Nephron progenitor cell (in vitro differentiated cells): ENCODE measurements at regions not wholly inside any gene's neighbourhood (a gene's known extent, or its start where the extent isn't known, plus 50 kb on each side); places are given as distances from the start of the nearest gene placed in this dataset.
A peak's percentile ranks its signal among the peaks of the same experiment; 100 is the strongest.

Experiments
- DNase-seq: peaks from one replicate; pipeline ENCODE4 v3.0.0; 2021
- H3K27ac Mint-ChIP-seq: 2 replicates; pipeline ENCODE4 v1.8.0; 2021; ENCODE audit warnings: mild to moderate bottlenecking, moderate library complexity, mixed read lengths
- H3K27me3 Mint-ChIP-seq: 2 replicates; pipeline ENCODE4 v1.8.0; 2021; ENCODE audit warnings: mild to moderate bottlenecking, low read depth, mixed read lengths; ENCODE audit not compliant: poor library complexity
- H3K36me3 Mint-ChIP-seq: 2 replicates; pipeline ENCODE4 v1.8.0; 2021; ENCODE audit warnings: low read depth, mixed read lengths
- H3K4me1 Mint-ChIP-seq: 2 replicates; pipeline ENCODE4 v1.8.0; 2021; ENCODE audit warnings: mixed read lengths
- H3K4me3 Mint-ChIP-seq: 2 replicates; pipeline ENCODE4 v1.8.0; 2021; ENCODE audit warnings: mild to moderate bottlenecking, moderate library complexity, mixed read lengths
- H3K9me3 Mint-ChIP-seq: 2 replicates; pipeline ENCODE4 v1.8.0; 2021; ENCODE audit warnings: mild to moderate bottlenecking, moderate library complexity, mixed read lengths
- CTCF ChIP-seq: fragments of 200-600 bp; sonication (generic); IDR thresholded peaks from 2 replicates; pipeline ENCODE4 v1.5.0; 2021; ENCODE audit warnings: antibody characterized with exemption

DNA sequence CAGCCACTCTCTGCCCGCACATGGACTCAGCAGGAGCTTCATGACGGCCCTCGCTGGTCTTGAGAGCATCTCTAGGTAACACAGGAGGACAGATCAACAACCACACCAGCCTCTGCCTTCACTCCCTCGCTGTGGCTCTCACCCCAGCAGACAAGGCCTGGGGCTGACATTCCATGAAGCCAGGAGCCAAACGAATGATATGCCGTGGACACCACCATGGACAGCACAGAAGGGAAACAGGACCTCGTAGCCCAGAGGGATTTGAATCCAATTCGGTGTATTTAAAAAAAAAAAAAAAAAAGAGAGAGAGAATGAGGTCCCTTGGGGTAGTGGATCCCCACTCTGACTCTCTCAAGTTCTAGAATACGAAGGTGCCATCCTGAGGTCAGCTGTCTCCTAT lies 385.5 kb downstream of the SHANK2 start:
- DNase-seq = no peak
- Mint-ChIP-seq H3K4me3 (no peak overlapping the region), H3K27ac (no peak overlapping the region), H3K9me3 (no peaks in the 10 kb centered on the region), H3K36me3 (no peaks in the 10 kb centered on the region), H3K4me1 (peaks cover 16% of the 10 kb centered on the region), H3K27me3 (peaks cover 4% of the 10 kb centered on the region)
- no peak for TF ChIP-seq CTCF

DNA sequence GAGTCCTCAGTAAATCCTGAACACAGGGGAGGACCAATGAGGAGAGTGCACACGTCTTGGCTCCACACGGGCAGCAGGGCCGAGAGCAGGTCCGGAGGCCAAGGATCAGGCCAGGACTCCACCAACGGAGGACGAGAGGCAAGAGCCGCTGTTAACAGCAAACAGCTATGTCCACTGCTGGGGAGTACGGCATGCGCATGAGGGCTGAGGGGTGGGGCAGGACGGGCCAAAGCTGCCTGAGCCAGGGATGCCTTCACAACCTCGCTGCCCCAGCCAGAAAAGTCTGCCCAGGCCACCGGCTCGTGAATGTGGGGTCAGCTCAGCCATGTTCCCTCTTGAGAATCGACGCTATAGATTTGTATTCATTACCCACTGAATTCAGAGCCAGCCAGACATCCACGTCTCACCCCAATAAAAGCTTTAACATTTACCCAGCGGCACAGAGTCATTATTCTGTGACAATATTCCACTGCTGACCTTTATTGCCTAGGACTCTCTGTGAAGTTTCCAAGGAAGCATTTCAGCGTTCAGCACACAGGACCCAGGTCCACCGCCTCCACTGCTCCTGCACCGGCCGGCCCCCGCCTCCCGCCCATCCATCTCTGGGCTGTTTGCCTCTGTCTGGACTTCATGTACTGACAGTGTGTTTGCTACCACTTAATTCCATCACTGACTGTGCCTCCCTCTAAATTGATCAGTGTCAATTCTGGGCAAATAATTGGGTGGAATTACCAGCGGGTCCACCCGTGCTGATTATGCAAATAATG lies 384.9 kb downstream of the SHANK2 start:
- H3K36me3 Mint-ChIP-seq = no peaks in the 10 kb centered on the region
- no peaks in the 10 kb centered on the region for H3K9me3 Mint-ChIP-seq
- H3K4me3 Mint-ChIP-seq = no peak overlapping the region
- H3K27me3 Mint-ChIP-seq = peaks cover 8% of the 10 kb centered on the region
- no peak for DNase-seq
- no peak for TF ChIP-seq CTCF
- H3K4me1 Mint-ChIP-seq = peaks cover 16% of the 10 kb centered on the region
- peak overlapping the region; percentile 36 for H3K27ac Mint-ChIP-seq

GRCh38 chr11:70868341-70868885 lies 384.0 kb downstream of the SHANK2 start:
- H3K27ac Mint-ChIP-seq = no peak overlapping the region

DNA sequence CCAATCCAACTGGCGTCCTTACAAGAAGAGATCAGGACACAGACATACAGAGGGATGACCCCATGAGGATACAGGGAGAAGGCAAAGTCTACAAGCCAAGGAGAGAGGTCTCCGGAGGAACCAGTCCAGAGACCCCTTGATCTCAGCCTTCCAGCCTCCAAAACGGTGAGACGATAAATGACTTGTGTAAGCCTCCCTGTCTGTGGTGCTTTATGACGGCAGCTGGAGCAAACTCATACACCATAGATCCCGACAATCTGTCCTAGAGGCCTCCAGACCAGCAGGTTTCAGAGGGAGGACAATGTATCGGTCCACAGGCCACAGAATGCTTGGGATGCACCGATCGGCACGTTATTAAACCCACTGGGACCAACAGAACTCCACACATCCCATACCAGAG lies 383.3 kb downstream of the SHANK2 start:
- Mint-ChIP-seq H3K4me3 (no peak overlapping the region), H3K27ac (no peak overlapping the region), H3K27me3 (peaks cover 19% of the 10 kb centered on the region), H3K9me3 (no peaks in the 10 kb centered on the region), H3K36me3 (no peaks in the 10 kb centered on the region), H3K4me1 (peaks cover 29% of the 10 kb centered on the region)
- DNase-seq = no peak
- TF ChIP-seq CTCF = no peak

More at GRCh38 chr11:70868341-70868885, 384.0 kb downstream of the SHANK2 start:
- Mint-ChIP-seq H3K4me1 (peaks cover 23% of the 10 kb centered on the region), H3K4me3 (no peak overlapping the region), H3K36me3 (no peaks in the 10 kb centered on the region), H3K9me3 (no peaks in the 10 kb centered on the region), H3K27me3 (peaks cover 15% of the 10 kb centered on the region)
- TF ChIP-seq CTCF = no peak
- no peak for DNase-seq

- DNase-seq = no peak
- H3K4me3 Mint-ChIP-seq = no peak overlapping the region
- no peaks in the 10 kb centered on the region for H3K9me3 Mint-ChIP-seq
- H3K27ac Mint-ChIP-seq = peak overlapping the region; percentile 68
- H3K27me3 Mint-ChIP-seq = peaks cover 19% of the 10 kb centered on the region
- no peaks in the 10 kb centered on the region for H3K36me3 Mint-ChIP-seq
- TF ChIP-seq CTCF = no peak
- peaks cover 32% of the 10 kb centered on the region for H3K4me1 Mint-ChIP-seq
These were observed 380.5 kb downstream of the SHANK2 start for GRCh38 chr11:70871881-70872280.

GRCh38 chr11:70872299-70872698 lies 380.1 kb downstream of the SHANK2 start:
- Mint-ChIP-seq H3K27me3 (peaks cover 19% of the 10 kb centered on the region), H3K9me3 (no peaks in the 10 kb centered on the region), H3K27ac (no peak overlapping the region), H3K36me3 (no peaks in the 10 kb centered on the region), H3K4me1 (peaks cover 36% of the 10 kb centered on the region), H3K4me3 (no peak overlapping the region)
- DNase-seq = no peak
- TF ChIP-seq CTCF = no peak
